ENCODE measurements at regions not wholly inside any gene's neighbourhood (a gene's known extent, or its start where the extent isn't known, plus 50 kb on each side); places are given as distances from the start of the nearest gene placed in this dataset.

DNA sequence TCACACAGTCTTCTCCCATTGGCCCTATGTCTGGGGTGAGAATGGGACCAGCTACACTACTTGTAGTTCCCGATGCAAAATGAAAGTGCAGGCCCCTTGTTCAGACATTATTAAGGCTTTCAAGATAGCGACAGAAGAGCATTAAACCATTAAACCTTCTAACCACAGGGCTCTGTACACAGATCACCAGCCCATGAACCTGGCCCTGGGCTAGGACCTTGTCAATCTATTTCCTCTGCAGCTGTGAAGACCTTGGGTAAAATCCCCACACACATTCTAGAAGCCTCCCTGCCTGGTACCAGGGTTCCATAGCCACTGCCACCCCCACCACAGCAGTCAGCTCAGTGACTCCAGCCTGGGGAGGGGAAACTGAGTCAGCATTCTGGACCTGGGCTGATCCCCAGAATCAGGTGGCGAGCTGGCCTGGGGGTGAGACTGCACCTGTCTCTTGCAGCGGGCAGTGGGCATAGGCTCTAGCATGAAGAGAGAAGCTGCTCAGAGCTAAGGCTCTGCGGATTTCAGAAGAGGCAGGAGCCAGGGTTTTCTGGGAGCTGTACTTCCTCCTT is 119.7 kb upstream of the LHX1 start:
- DNase-seq: no peak

DNA sequence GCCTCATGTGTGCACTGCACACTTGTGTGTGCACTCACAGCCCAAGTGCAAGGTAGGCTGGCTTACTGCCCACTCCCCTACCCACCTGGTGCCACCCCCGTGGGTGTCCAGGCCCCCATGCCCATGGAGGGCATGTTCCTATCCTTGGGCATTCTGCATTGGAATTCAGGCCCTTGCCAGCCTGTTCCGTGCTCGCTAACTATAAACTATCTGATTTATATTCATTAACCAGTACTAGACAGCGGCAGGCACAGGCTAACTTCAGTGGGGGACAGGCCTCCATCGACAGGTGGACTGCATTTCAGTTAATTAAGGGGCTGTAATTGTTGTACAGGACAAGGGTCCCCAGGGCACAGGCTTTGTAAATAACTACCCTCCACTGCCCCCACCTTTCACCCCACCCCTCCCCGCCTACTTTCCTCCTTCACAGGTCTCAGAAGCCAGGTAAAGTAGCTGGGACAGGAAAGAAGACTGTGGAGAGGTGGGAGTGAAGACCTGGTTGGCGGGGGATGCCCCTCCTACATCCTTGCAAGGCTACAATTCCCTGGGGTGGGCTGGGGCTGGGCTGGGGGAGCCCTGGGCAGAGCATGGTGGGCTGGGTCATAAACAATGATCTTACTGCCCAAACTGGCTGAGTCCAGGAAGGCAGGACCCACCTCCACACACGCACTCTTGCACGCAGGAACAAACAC is 119.0 kb upstream of the LHX1 start:
- DNase-seq: no peak

DNA sequence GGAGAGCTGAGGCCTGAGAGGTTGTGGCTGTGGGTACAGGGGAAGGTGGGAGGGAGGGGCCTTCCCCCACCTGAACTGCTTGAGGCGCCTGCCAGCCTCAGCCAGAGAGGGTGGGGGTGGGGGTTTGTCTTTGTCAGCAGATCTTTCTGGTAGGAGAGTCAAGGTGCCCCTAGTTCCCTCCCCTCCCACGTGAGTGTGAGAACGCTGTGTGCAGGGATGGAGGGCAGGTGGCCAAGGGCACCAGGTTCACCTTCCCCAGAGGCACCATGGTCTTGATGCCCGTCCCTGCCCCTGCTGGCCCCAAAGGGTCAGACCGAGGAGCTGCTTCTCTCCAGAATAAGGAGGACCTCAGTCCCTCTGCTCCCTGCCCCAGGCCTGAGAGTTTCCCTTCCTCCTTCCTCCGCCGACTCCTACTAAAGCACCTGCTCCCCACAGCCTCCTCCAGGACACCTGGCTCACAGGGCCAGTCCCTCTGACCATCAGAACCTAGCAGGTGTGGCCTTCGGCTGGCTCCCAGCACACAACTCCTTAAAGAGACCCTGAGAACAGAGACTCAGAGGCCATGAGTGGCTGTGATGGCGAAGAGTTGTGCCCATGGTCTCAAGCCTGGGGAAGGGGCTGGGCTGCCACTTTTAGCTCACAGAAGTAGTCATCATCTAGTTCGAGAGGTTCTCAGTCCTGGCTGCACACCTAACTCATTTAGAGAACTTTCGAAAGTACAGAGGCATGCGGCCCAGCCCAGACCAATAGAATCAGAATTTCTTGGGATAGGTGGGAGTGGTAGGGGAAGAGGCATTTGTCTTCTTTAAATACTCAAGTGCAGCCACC is 113.2 kb upstream of the LHX1 start:
- DNase-seq: no peak

DNA sequence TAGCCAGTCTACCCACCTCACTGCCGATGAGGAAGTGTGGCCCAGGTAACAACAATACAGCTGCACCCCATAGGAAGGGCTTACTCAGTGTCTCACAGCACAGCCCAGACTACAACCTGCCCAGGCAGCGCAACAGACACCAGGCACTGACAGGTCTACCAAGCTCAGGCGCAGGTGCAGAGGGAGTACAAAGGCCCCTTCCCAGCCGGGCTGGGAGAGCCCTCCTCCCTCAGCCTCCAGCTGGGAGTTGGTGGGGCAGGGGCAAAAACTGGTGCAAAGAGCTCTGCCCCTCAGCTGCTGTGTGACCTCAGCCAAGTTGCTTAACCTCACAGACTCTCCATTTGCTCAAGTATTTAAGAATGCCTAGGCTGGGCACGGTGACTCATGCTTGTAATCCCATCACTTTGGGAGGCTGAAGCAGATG is 112.6 kb upstream of the LHX1 start:
- DNase-seq: no peak

DNA sequence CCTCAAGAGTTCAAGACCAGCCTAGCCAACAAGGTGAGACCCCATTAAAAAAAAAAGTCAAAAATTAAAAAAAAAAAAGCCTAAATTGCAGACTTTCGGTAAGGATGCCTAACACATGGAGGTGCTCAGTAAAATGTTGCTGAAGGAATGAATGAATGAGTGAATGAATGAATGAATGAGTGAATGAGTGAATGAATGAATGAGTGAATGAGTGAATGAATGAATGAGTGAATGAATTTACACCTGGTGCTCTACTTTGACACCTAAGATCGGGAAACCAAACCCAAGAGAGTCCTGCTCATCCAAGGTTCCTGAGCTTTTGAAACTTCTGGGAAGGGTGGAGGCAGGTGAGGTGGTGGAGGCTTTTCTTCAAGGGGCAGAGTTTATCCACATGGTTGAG is 112.2 kb upstream of the LHX1 start:
- no peak for DNase-seq

DNA sequence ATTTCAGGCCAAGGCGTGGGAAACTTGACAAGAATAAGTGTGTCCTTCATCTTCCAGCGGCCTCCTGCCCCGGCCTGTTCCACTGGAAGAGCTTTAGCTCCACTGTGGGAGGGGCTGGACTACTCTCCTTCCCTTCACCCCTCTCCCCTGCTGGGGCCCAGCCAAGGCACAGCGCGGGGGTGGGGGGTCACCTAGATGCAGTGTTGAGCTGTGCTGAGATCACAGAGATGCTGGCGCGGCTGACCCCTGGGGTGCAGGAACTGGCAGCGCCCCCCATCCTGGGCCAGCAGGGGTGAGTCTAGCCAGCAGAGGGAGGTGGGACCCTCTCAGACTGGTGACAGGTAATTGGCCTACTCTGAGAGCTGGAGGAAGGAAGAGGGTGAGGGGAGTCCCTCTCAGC is 111.8 kb upstream of the LHX1 start:
- no peak for DNase-seq

DNA sequence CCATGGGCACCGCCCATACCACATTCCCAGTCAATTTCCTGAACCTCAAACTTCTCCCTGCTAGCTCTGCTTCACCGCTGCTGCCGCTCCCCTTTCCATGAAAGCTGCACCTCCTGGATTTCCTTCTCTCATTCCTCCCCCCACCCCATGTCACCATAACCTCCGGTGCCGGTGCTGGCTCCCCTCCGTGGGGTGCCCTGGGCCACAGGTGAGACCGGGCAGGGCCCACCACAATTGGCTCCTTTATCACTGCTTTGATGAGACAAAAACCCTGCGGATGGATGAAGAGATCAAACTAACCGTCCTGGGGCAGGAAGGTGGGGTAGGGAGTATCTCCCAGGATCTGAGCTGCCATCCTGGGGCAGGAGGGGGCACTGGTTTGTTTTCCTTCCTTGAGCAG is 111.3 kb upstream of the LHX1 start:
- no peak for DNase-seq

DNA sequence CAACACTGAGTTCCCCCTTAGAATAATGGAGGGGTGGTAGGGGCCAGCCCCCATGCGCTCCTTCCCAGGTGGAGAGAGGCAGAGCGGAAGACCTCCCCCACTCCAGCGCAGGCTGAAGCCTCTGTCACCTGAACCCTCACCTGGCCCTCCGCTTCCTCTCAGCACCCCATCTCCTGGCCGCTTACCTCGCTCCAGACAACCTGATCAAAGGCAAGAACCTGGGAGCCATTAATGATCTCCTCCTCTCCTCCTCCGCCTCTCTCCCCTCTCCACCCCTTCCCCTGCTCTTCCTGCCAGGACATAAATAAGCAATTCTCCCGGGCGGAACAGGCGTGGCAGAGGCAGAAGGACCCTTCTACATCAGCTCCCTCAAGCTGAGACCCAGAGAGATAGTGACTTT is 110.2 kb upstream of the LHX1 start:
- no peak for DNase-seq

DNA sequence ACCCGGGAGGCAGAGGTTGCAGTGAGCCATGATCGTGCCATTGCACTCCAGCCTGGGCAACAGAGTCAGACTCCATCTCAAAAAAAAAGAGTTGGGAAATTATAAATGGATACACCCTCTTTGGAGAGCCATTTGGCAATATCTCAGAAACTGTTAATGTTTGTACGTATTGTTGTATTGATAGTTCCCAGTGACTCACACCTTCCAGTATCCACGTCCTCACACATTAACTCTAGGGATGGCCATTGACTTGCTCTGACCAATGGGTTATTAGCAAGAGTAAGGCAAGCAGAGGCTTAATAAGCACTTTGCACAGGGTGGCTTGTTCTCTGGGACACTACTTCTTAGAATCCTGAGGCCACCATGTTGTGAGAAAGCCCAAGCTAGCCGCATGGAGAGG is 107.6 kb upstream of the LHX1 start:
- DNase-seq: no peak

DNA sequence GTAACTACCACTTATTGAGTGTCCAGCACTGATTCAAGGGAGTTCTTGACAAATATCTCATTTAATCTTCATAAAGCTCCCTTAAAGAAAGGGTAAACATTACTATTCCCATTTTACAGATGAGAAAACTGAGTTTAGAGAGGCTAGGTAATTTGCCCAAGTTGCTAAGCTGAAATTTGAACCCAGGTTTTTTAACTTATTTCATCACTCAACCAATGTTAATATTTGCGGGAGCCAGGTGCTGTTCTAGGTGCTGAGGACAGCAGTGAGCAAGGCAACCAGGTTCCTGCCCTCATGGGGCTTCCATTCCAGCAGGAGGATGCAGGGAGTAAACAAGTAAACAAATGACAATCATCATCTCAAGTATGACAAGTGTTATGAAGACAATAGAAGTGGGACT is 104.0 kb upstream of the LHX1 start:
- DNase-seq: no peak

DNA sequence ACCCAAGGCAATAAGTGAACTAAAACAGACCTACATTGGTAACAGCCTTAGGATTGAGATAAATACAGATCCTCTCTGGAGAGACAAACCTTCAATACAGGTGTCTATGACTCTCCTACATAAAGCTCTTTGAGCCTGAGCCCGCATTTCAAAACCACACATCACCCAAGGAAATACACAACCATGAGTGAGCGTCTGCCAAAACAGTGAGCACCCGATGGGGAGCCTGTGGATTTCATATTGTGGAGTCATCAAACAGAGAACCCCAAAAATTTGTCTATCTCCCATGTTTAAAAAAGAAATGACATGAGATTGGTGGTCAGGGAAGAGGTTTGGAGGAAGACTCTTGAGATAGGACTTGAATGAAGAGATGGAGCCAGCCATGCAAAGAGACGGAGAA is 102.2 kb upstream of the LHX1 start:
- DNase-seq: no peak

DNA sequence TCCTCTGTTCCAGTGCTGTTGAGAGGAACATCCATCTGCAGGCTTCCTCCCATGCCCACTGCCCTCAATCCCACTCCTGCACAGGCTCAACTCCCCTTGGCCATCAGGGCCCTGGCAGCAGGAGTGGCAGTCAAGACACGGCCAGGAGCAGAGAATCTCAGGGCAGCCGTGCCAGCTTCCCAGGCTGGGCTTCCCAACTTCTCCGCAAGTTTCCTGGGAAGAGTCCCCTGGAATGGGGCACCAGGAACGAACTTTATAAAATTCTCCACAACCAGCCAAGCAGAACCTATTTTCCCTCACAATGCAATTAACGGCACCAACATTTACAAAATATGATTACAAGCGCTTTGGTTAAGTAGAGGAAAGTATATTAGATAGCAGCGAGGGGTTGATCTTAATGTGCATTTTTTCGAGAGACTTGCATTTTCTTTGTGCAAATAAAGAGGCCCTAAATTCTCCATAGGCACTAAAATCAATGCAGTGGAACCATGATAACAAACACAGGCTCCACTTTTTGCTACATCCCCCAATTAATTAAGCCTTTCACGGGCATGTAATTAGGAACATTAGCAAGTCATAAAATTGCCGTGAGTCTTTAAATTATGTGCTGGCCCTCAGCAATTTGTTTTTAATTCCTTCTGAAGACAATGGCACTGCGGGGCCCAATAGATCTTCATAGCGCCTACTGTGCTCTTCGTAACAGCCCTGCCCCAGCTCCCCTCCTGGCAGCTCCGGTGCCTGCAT is 99.9 kb upstream of the LHX1 start:
- no peak for DNase-seq

DNA sequence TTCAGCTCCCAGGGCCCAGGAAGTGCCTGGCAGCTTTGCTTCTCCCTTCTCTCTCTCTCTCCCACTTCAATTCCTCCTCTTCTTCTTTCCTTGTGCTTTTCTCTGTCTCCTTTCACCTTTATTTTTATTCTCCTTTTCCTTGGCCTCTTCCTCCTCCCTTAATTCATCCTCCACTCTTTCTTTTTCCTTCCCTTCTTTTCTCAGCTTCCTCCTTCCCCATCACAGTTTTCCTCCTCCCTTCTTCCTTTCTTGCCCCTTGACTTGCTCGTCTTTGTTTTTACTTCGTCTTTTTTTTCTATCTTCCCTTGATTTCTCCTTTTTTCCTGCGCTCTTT is 99.4 kb upstream of the LHX1 start:
- DNase-seq: no peak

DNA sequence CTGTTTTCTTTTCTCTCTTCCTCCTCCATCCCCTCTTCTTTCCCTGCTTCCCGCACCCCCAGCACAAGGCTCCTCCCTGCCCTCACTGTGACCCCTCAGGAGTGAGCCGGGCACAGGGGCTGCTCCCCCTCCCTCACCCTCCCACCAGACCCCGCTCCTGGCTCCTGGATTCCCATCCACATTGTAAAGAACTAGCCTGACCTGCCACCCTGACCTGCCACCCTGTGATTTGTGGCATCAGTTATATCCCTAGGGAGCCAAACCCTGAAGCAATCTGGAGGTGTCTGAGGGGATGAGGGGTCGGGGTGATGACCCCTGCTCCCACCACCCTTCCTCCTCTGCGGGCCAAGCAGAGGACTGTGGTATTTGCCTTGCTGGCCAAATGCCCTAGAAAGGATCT is 98.0 kb upstream of the LHX1 start:
- DNase-seq: no peak

DNA sequence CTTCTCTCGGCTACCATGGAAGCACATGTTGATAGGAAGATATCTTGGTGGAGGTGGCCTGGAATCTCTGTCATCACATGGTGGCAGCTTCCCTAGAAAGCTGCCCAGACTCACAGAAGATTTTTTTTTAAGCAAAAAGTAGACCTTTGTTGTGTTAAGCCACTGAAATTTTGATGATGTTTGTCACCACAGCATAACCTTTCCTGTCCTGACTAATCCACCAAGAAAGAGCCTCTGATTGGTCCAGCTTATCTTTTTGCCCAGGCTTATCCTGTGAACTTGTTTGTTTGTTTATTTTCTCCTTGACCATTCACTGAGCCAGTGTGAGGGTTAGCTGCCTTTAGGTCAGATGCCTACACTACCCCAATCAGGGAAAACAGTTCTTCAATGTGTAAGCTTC is 96.5 kb upstream of the LHX1 start:
- no peak for DNase-seq

DNA sequence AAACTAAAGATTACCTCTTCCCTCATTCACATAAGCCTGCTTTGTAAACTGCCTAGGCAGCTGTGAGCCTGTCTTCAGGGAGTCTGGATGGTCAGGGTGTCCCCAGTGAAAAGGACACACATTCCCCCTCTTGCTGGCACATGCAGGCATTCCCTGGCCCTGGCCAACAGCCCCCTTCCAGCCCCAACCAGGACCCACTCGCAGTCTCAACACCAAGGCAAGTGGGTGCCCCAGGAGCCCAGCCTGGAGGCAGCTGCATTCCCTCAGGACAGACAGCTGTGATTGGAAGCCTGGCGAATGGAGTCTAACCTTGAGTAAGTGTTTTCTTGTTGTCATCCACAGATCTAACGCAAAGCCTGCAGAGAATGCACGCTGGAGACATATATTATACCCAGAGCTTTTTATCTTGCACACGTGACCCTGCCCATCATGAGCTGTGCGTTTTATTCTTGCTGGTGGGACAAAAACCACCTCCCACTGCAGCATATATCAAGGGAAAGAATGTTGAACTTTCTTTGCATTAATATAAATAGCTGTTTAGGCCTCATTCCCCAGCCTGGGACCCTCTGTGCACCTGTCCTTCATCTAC is 95.0 kb upstream of the LHX1 start:
- DNase-seq: no peak

DNA sequence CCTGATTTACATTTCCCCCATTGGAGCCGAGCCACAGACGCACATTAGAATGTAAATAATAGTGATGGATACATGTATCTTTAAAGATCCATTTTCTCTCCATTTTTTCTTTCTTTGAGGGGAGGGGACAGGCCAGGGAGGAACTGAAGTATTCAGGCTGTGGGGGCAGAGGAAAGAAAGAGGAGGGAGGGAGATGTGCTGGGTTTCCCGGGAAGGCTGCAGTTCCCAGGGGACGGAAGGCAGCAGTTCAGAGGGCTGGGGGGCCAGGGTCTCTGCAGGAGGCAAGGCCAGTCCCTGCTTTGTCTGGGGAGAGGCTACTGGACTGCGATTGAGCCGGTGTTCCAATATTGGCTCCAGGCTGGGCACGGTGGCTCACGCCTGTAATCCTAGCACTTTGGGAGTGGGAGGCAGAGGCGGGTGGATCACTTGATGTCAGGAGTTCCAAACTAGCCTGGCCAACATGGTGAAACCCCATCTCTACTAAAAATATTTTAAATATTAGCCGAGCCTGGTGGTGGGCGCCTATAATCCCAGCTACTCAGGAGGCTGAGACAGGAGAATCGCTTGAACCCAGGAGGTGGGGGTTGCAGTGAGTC is 94.2 kb upstream of the LHX1 start:
- no peak for DNase-seq

DNA sequence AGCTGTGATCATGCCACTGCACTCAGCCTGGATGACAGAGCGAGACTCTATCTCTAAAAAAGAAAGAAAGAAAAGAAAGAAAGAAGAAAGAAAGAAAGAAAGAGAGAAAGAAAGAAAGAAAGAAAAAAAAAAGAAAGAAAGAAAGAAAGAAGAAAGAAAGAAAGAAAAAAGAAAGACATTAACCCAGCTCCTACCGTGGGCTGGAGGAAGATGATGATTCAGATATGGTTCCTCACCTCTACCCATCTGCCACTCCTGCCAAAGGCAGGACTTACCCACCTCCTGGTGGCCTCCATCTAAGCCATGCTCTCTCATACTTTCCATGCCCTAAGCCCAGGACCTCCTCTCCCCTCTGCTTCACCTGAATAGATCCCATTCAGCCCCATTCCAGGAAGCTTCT is 93.3 kb upstream of the LHX1 start:
- no peak for DNase-seq

DNA sequence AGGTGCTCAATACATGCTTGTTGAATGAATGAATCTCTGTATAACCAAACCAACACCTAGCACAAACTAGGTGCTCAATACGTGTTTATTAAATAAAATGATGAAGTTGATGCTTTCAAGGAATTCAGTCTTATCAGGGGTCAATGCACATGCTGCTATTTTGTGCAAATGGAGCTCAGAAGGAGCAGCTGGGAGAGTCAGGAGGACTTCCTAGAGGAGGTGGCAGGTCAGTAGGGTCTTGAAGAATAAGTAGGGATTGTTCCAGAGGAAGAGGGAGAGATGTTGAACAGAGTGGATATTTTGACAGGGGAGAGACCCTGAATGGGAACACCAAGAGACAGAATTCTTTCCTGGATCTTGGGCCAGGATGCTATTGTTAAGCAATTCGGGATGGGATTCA is 92.7 kb upstream of the LHX1 start:
- no peak for DNase-seq

DNA sequence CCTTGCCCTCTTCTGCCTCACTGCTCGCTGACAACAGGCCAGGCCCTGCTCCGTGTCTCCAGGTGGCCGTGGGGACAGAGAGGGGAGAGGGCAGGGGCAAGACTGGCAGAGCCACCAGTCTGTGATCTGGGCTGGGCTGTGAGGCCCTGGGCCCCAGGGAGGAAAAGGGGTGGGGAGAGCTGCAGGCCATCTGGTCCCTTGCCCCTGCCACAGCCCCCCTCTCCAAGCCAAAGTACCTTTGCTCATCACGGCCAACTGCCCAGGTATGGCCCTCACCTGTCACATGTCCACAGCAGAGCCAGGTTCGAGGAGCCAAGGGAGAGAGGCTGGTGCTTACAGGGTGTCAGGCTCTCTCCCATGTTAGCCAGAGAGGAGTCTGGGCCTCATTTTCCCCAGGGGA is 91.4 kb upstream of the LHX1 start:
- no peak for DNase-seq

DNA sequence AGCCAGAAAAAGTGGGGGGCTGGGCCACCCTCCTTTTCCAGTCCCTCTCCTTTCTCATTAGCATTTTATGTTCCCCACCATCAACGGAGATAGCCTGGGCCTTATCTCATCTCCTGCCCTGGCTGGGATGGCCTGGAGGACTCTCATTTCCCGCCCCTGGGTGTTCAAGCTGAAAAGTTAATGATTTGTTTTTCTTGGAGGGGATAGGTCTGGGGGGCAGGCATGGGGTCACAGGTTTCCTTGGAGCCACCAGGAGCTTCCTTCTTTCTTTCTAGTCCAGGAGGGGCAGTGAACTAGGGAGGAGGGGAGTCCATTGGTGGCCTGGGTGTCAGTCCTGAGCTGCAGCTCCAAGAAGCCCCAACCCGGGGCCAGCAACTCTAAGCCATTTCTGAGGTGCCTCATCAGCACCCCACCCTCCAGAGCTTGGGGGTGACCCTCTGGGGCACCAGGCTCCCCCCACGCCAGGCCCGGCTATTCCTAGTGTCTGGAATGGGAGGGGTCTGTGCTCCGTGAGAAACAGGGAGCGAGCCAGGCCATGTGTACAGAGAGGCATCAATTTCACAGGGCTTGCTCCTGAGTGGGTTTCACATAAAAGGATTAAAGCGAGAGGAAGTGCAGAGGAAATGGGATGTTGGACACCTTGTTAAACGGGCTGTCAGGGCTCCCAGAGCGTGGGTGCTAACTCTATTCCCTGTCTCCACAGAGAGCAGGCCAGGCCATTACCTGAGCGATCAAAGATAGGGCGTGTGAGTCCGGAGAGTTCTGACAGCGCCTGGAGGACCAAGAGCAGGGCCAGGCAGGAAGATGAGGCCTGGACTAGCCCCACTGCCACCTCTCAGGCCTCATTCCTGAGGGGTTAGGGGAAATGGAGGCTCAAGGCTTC is 90.6 kb upstream of the LHX1 start:
- DNase-seq: no peak

Data from CD4-positive, alpha-beta T cell treated with Interleukin-4 for 1 hour (primary cell).